ENCODE measurements at regions not wholly inside any gene's neighbourhood (a gene's known extent, or its start where the extent isn't known, plus 50 kb on each side); places are given as distances from the start of the nearest gene placed in this dataset.

- no peak for DNase-seq (ENCODE audit: low read depth)
These were observed 84.5 kb upstream of the ATXN3L start for GRCh38 chrX:13404364-13404763.

GRCh38 chrX:13401724-13402123, 81.9 kb upstream of the ATXN3L start:
- no peak overlapping the region for H3K4me3 ChIP-seq (ENCODE audit: low read depth, low read length)
- TF ChIP-seq CTCF (IDR thresholded peaks at IDR 0.05; ENCODE audit: insufficient read depth, low read depth, low read length): no peak
- DNase-seq (ENCODE audit: low read depth): no peak

More at GRCh38 chrX:13404364-13404763, 84.5 kb upstream of the ATXN3L start:
- TF ChIP-seq CTCF (IDR thresholded peaks at IDR 0.05; ENCODE audit: insufficient read depth, low read depth, low read length): no peak
- no peak overlapping the region for H3K4me3 ChIP-seq (ENCODE audit: low read depth, low read length)

GRCh38 chrX:13398839-13399238, 79.0 kb upstream of the ATXN3L start:
- DNase-seq (ENCODE audit: low read depth): no peak
- TF ChIP-seq CTCF (IDR thresholded peaks at IDR 0.05; ENCODE audit: insufficient read depth, low read depth, low read length): no peak
- no peak overlapping the region for H3K4me3 ChIP-seq (ENCODE audit: low read depth, low read length)

GRCh38 chrX:13397878-13398818, 78.3 kb upstream of the ATXN3L start:
- TF ChIP-seq CTCF (IDR thresholded peaks at IDR 0.05; ENCODE audit: insufficient read depth, low read depth, low read length): no peak
- no peak overlapping the region for H3K4me3 ChIP-seq (ENCODE audit: low read depth, low read length)
- peak; percentile 97 for DNase-seq (ENCODE audit: low read depth)

GRCh38 chrX:13396924-13397323, 77.1 kb upstream of the ATXN3L start:
- peak; percentile 36 for DNase-seq (ENCODE audit: low read depth)
- no peak overlapping the region for H3K4me3 ChIP-seq (ENCODE audit: low read depth, low read length)
- no peak for TF ChIP-seq CTCF (IDR thresholded peaks at IDR 0.05; ENCODE audit: insufficient read depth, low read depth, low read length)

GRCh38 chrX:13389501-13389900, 69.6 kb upstream of the ATXN3L start:
- no peak for DNase-seq (ENCODE audit: low read depth)
- TF ChIP-seq CTCF (IDR thresholded peaks at IDR 0.05; ENCODE audit: insufficient read depth, low read depth, low read length): no peak
- no peak overlapping the region for H3K4me3 ChIP-seq (ENCODE audit: low read depth, low read length)

Data from fibroblast of villous mesenchyme (primary cell).